NT2/D1 (cell line): ENCODE measurements at regions not wholly inside any gene's neighbourhood (a gene's known extent, or its start where the extent isn't known, plus 50 kb on each side); places are given as distances from the start of the nearest gene placed in this dataset.

Experiments used
- SUZ12 ChIP-seq: IDR thresholded peaks from 2 replicates; pipeline ENCODE4 v1.6.1; 2011; ENCODE audit not compliant: insufficient read length, insufficient read depth; ENCODE audit errors: extremely low read depth
- YY1 ChIP-seq: IDR thresholded peaks from 2 replicates; pipeline ENCODE4 v1.6.1; 2011; ENCODE audit not compliant: insufficient read length, insufficient read depth
- ZNF274 ChIP-seq: IDR thresholded peaks from 2 replicates; pipeline ENCODE4 v1.6.1; 2011; ENCODE audit warnings: mild to moderate bottlenecking, low read depth, low read length

GRCh38 chr2:138867341-138867740 is 87.2 kb upstream of the NXPH2 start:
- no peak for TF ChIP-seq ZNF274
- no peak for TF ChIP-seq YY1
- no peak for TF ChIP-seq SUZ12
